Smooth muscle cell (in vitro differentiated cells): ENCODE measurements at regions not wholly inside any gene's neighbourhood (a gene's known extent, or its start where the extent isn't known, plus 50 kb on each side); places are given as distances from the start of the nearest gene placed in this dataset.

Experiments
- DNase-seq: peaks from one replicate; lab custom pipeline; 2025; ENCODE audit not compliant: unreplicated experiment; lab: John Stamatoyannopoulos, UW
- H2AFZ ChIP-seq: fragments of 200-600 bp; sonication (generic); 2 replicates; pipeline ENCODE4 v1.6.0; 2016; ENCODE audit warnings: antibody characterized with exemption, low read depth, mild to moderate bottlenecking
- H3F3A ChIP-seq: fragments of 200-600 bp; sonication (generic); 2 replicates; pipeline ENCODE4 v1.6.0; 2017; ENCODE audit warnings: antibody characterized with exemption, low read depth
- H3K27ac ChIP-seq: fragments of 200-600 bp; sonication (generic); 2 replicates; pipeline ENCODE4 v1.5.1; 2016; ENCODE audit warnings: low read depth, mild to moderate bottlenecking
- H3K27me3 ChIP-seq: fragments of 200-600 bp; sonication (generic); 2 replicates; pipeline ENCODE4 v1.6.1; 2016; ENCODE audit warnings: low read depth, mild to moderate bottlenecking
- H3K36me3 ChIP-seq: fragments of 200-600 bp; sonication (generic); 2 replicates; pipeline ENCODE4 v1.5.1; 2016; ENCODE audit warnings: low read depth
- H3K4me1 ChIP-seq: fragments of 200-600 bp; sonication (generic); 2 replicates; pipeline ENCODE4 v1.5.1; 2016; ENCODE audit warnings: low read depth
- H3K4me2 ChIP-seq: fragments of 200-600 bp; sonication (generic); 2 replicates; pipeline ENCODE4 v1.6.0; 2016; ENCODE audit warnings: mild to moderate bottlenecking
- H3K4me3 ChIP-seq: fragments of 200-600 bp; sonication (generic); 2 replicates; pipeline ENCODE4 v1.5.1; 2016; ENCODE audit warnings: mild to moderate bottlenecking
- H3K79me2 ChIP-seq: fragments of 200-600 bp; sonication (generic); 2 replicates; pipeline ENCODE4 v1.6.0; 2016; ENCODE audit warnings: low read depth, mild to moderate bottlenecking
- H3K9ac ChIP-seq: fragments of 200-600 bp; sonication (generic); 2 replicates; pipeline ENCODE4 v1.6.0; 2016; ENCODE audit warnings: low read depth
- H3K9me3 ChIP-seq: fragments of 200-600 bp; sonication (generic); replicated peaks from 2 replicates; pipeline ENCODE4 v1.5.1; 2016; ENCODE audit warnings: low read depth
- H4K20me1 ChIP-seq: fragments of 200-600 bp; sonication (generic); 2 replicates; pipeline ENCODE4 v1.6.0; 2016; ENCODE audit warnings: low read depth
- CTCF ChIP-seq: fragments of 200-600 bp; sonication (generic); IDR thresholded peaks from 2 replicates; pipeline ENCODE4 v1.5.1; 2017; ENCODE audit warnings: borderline replicate concordance, mild to moderate bottlenecking, antibody characterized with exemption; ENCODE audit not compliant: insufficient read depth, poor library complexity, severe bottlenecking
- WGBS: methylation state at CpG from one replicate; pipeline ENCODE4 v1.1.7; 2016; ENCODE audit warnings: low lambda C conversion rate; 5-methylcytosine and 5-hydroxymethylcytosine counted together

- Histone ChIP-seq H3F3A (no peaks in the 10 kb centered on the region), H2AFZ (no peak overlapping the region), H3K27ac (no peak overlapping the region), H3K4me1 (no peaks in the 10 kb centered on the region), H3K9me3 (no peaks in the 10 kb centered on the region), H3K36me3 (no peaks in the 10 kb centered on the region), H3K4me2 (no peak overlapping the region), H3K27me3 (peaks cover 4% of the 10 kb centered on the region), H3K4me3 (no peak overlapping the region), H3K9ac (no peak overlapping the region), H4K20me1 (no peaks in the 10 kb centered on the region), H3K79me2 (no peaks in the 10 kb centered on the region)
- TF ChIP-seq CTCF, result no peak
- WGBS, result 89% methylated on average over 9 of the region's 9 CpGs
- no peak for DNase-seq
Measured at GRCh38 chr18:26721854-26722564, 143.5 kb downstream of the AQP4 start.

GRCh38 chr18:26719896-26720295, 145.6 kb downstream of the AQP4 start:
- H3K79me2 ChIP-seq, result no peaks in the 10 kb centered on the region
- H3K36me3 ChIP-seq, result no peaks in the 10 kb centered on the region
- H3K27me3 ChIP-seq, result peaks cover 15% of the 10 kb centered on the region
- no peak overlapping the region for H2AFZ ChIP-seq
- H3K9ac ChIP-seq, result no peak overlapping the region
- DNase-seq, result no peak
- no peaks in the 10 kb centered on the region for H4K20me1 ChIP-seq
- no peaks in the 10 kb centered on the region for H3F3A ChIP-seq
- WGBS, result 79% methylated on average over 1 of the region's 1 CpG
- no peaks in the 10 kb centered on the region for H3K4me1 ChIP-seq
- no peak overlapping the region for H3K4me3 ChIP-seq
- H3K9me3 ChIP-seq, result no peaks in the 10 kb centered on the region
- no peak overlapping the region for H3K27ac ChIP-seq
- H3K4me2 ChIP-seq, result no peak overlapping the region
- no peak for TF ChIP-seq CTCF

- no peak overlapping the region for H3K4me2 ChIP-seq
- no peaks in the 10 kb centered on the region for H3F3A ChIP-seq
- H3K27ac ChIP-seq, result no peak overlapping the region
- H4K20me1 ChIP-seq, result no peaks in the 10 kb centered on the region
- H3K4me3 ChIP-seq, result no peak overlapping the region
- H3K9me3 ChIP-seq, result no peaks in the 10 kb centered on the region
- H3K9ac ChIP-seq, result no peak overlapping the region
- H3K79me2 ChIP-seq, result no peaks in the 10 kb centered on the region
- 78% methylated on average over 4 of the region's 4 CpGs for WGBS
- H2AFZ ChIP-seq, result no peak overlapping the region
- H3K36me3 ChIP-seq, result no peaks in the 10 kb centered on the region
- H3K4me1 ChIP-seq, result no peaks in the 10 kb centered on the region
- no peak for TF ChIP-seq CTCF
- H3K27me3 ChIP-seq, result peaks cover 15% of the 10 kb centered on the region
- no peak for DNase-seq
Measured at GRCh38 chr18:26717123-26717719, 148.3 kb downstream of the AQP4 start.

GRCh38 chr18:26714739-26715138, 150.8 kb downstream of the AQP4 start:
- Histone ChIP-seq H3K36me3 (no peaks in the 10 kb centered on the region), H3K4me3 (no peak overlapping the region), H2AFZ (no peak overlapping the region), H3K27me3 (peaks cover 24% of the 10 kb centered on the region), H3K79me2 (no peaks in the 10 kb centered on the region), H3K4me1 (peaks cover 13% of the 10 kb centered on the region), H4K20me1 (no peaks in the 10 kb centered on the region), H3K9me3 (no peaks in the 10 kb centered on the region), H3K27ac (no peak overlapping the region), H3K9ac (no peak overlapping the region), H3F3A (no peaks in the 10 kb centered on the region), H3K4me2 (no peak overlapping the region)
- no peak for DNase-seq
- TF ChIP-seq CTCF, result no peak
- WGBS, result 13% methylated on average over 6 of the region's 6 CpGs
